Mucosa of rectum (tissue), 2 donors: ENCODE measurements at regions not wholly inside any gene's neighbourhood (a gene's known extent, or its start where the extent isn't known, plus 50 kb on each side); places are given as distances from the start of the nearest gene placed in this dataset.

Experiments used
- H3K27ac ChIP-seq, 2 donors: one replicate each; pipeline ENCODE4 v1.7.0; 2013; ENCODE audit warnings: inconsistent platforms in 2 of 2, low read depth in 2 of 2, low read length in 2 of 2
- H3K27me3 ChIP-seq, 2 donors: one replicate each; pipeline ENCODE4 v1.7.0; 2013; ENCODE audit warnings: low read length in 2 of 2; ENCODE audit not compliant: control insufficient read depth in 2 of 2, insufficient read depth in 2 of 2
- H3K36me3 ChIP-seq, 2 donors: one replicate each; pipeline ENCODE4 v1.7.0; 2013; ENCODE audit warnings: low read length in 2 of 2; ENCODE audit not compliant: control insufficient read depth in 2 of 2, insufficient read depth in 2 of 2
- H3K4me1 ChIP-seq, 2 donors: one replicate each; pipeline ENCODE4 v1.7.0; 2013; ENCODE audit warnings: low read length in 2 of 2, mild to moderate bottlenecking in 1 of 2; ENCODE audit not compliant: control insufficient read depth in 2 of 2, insufficient read depth in 2 of 2
- H3K4me3 ChIP-seq, 2 donors: one replicate each; pipeline ENCODE4 v1.7.0; 2013; ENCODE audit warnings: low read length in 2 of 2
- H3K9ac ChIP-seq, 2 donors: one replicate each; pipeline ENCODE4 v1.7.0; 2013; ENCODE audit warnings: low read length in 2 of 2, low read depth in 1 of 2, mild to moderate bottlenecking in 1 of 2
- H3K9me3 ChIP-seq, 2 donors: one replicate each; pipeline ENCODE4 v1.7.0; 2013; ENCODE audit warnings: low read length in 2 of 2; ENCODE audit not compliant: control insufficient read depth in 2 of 2
- donor health status: healthy.
- donor health status: Normal muscosa, but diverticular disease.

- Histone ChIP-seq H3K4me1 (no peaks in the 10 kb centered on the region), H3K4me3 (no peak overlapping the region), H3K9ac (no peak overlapping the region), H3K9me3 (no peaks in the 10 kb centered on the region), H3K36me3 (no peaks in the 10 kb centered on the region), H3K27ac (no peak overlapping the region), H3K27me3 (no peaks in the 10 kb centered on the region)
Observed at GRCh38 chr1:218804014-218804785, 369.5 kb upstream of the LYPLAL1 start.

DNA sequence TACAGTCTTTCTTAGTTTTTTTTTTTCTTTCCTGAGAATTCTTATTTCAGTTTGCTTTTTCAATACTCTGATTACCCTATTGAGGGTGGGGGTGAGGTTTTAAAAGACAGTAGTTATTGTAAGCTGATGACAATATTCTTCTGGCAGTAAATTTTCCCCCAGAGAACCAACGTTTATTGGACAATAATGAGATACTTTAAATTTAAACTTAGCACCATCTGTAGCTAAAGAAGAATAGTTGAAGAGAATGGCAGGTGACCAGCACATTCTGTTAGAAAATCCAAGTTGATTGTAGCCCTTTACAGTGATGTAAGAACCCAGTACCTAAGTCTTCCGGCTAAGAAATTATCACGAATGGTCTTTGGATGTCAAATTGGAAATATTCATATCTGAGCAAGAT, 364.6 kb upstream of the LYPLAL1 start:
- Histone ChIP-seq H3K4me3 (no peak overlapping the region), H3K9ac (no peak overlapping the region), H3K27ac (no peak overlapping the region), H3K36me3 (no peaks in the 10 kb centered on the region), H3K9me3 (no peaks in the 10 kb centered on the region), H3K27me3 (no peaks in the 10 kb centered on the region), H3K4me1 (no peaks in the 10 kb centered on the region)

GRCh38 chr1:218809625-218810024, 364.1 kb upstream of the LYPLAL1 start:
- H3K4me1 ChIP-seq: no peaks in the 10 kb centered on the region
- no peak overlapping the region for H3K9ac ChIP-seq
- no peaks in the 10 kb centered on the region for H3K27me3 ChIP-seq
- H3K27ac ChIP-seq: no peak overlapping the region
- no peak overlapping the region for H3K4me3 ChIP-seq
- no peaks in the 10 kb centered on the region for H3K36me3 ChIP-seq
- no peaks in the 10 kb centered on the region for H3K9me3 ChIP-seq

DNA sequence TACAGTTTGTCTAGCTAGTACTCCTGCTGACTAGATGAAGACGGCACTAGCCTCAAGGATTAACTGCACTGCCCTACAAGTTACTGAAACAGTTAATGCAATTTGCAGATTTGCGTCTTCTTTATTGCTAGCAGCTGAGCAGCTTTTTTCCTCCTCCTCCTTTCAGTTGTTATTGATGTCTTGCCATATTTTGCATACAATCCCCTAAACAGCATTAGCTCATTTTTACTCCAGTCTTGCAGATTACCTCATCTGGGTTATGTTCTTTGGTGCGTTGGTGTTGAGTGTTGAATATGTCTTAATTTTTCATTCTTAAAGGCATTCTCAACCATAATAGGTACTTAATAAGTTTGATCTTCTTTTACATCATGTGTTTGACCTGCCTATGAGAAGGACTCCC, 363.4 kb upstream of the LYPLAL1 start:
- no peaks in the 10 kb centered on the region for H3K9me3 ChIP-seq
- no peaks in the 10 kb centered on the region for H3K27me3 ChIP-seq
- no peaks in the 10 kb centered on the region for H3K4me1 ChIP-seq
- H3K36me3 ChIP-seq: no peaks in the 10 kb centered on the region
- no peak overlapping the region for H3K4me3 ChIP-seq
- no peak overlapping the region for H3K9ac ChIP-seq
- no peak overlapping the region for H3K27ac ChIP-seq

- H3K4me3 ChIP-seq: no peak overlapping the region
- H3K27me3 ChIP-seq: no peaks in the 10 kb centered on the region
- H3K9ac ChIP-seq: no peak overlapping the region
- no peak overlapping the region for H3K27ac ChIP-seq
- H3K9me3 ChIP-seq: no peaks in the 10 kb centered on the region
- H3K4me1 ChIP-seq: no peaks in the 10 kb centered on the region
- no peaks in the 10 kb centered on the region for H3K36me3 ChIP-seq
Observed at GRCh38 chr1:218811497-218811896, 362.2 kb upstream of the LYPLAL1 start.

DNA sequence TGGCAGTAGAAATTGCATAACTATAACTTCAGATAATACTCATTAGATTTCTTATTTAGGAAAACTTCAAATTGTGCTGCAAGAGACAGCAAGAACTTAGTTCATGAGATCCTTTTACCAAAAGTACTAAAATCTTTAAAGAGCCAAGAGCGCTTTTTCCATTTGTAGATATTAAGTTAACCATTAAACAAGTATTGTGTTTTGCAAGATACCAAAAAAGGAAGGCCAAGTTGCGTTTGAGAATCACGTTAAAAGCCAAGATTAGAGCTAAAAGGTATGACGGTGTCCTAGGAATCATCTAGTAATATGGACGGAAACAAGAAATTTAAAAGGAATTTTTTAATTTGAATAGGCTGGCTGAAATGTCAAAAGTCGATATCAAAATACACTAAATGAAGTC, 361.3 kb upstream of the LYPLAL1 start:
- Histone ChIP-seq H3K4me1 (no peaks in the 10 kb centered on the region), H3K9ac (no peak overlapping the region), H3K27ac (no peak overlapping the region), H3K4me3 (no peak overlapping the region), H3K36me3 (no peaks in the 10 kb centered on the region), H3K9me3 (no peaks in the 10 kb centered on the region), H3K27me3 (no peaks in the 10 kb centered on the region)

GRCh38 chr1:218813237-218813636, 360.4 kb upstream of the LYPLAL1 start:
- Histone ChIP-seq H3K27ac (no peak overlapping the region), H3K36me3 (no peaks in the 10 kb centered on the region), H3K27me3 (no peaks in the 10 kb centered on the region), H3K4me3 (no peak overlapping the region), H3K4me1 (no peaks in the 10 kb centered on the region), H3K9me3 (no peaks in the 10 kb centered on the region), H3K9ac (no peak overlapping the region)

DNA sequence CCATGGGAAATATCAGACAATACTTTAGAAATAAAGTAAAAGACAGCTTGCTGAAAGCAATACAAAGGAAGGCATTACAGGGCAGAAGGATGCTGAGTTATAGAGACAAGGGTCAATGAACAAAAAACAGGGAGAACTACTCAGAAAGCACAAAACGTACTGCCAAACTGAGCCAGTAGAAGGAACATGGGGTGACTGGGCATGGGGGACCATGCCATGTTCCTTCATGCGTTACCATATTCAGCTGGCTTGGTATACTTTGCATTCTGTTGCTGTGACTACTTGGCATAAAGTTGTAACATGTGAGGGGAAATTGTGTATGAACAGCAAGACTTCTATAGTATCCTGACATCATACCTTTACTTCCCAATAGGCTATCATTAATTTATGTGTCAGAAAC, 358.6 kb upstream of the LYPLAL1 start:
- no peak overlapping the region for H3K9ac ChIP-seq
- no peaks in the 10 kb centered on the region for H3K27me3 ChIP-seq
- H3K27ac ChIP-seq: no peak overlapping the region
- no peaks in the 10 kb centered on the region for H3K36me3 ChIP-seq
- H3K4me3 ChIP-seq: no peak overlapping the region
- no peaks in the 10 kb centered on the region for H3K4me1 ChIP-seq
- no peaks in the 10 kb centered on the region for H3K9me3 ChIP-seq

DNA sequence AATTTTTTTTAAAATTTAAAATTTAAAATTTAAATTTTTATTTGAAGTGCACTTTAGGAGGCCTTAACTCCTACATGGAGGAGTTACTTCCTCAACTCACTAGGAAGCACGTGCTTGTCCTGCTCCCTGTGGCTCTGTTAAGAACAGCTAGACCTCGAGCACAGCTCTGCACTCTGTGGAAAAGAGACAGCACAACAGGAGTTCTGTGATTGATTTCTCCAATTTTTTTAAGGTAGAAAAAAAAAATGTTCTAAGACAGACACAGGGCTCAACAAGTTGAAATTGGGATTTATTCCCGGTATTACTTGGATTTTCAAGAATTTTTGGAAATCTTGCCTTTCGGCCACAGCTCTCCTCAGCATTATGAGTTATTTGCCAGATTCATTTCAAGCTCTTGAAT, 356.6 kb upstream of the LYPLAL1 start:
- Histone ChIP-seq H3K27me3 (no peaks in the 10 kb centered on the region), H3K9ac (no peak overlapping the region), H3K9me3 (no peaks in the 10 kb centered on the region), H3K4me1 (no peaks in the 10 kb centered on the region), H3K27ac (no peak overlapping the region), H3K36me3 (no peaks in the 10 kb centered on the region), H3K4me3 (no peak overlapping the region)

DNA sequence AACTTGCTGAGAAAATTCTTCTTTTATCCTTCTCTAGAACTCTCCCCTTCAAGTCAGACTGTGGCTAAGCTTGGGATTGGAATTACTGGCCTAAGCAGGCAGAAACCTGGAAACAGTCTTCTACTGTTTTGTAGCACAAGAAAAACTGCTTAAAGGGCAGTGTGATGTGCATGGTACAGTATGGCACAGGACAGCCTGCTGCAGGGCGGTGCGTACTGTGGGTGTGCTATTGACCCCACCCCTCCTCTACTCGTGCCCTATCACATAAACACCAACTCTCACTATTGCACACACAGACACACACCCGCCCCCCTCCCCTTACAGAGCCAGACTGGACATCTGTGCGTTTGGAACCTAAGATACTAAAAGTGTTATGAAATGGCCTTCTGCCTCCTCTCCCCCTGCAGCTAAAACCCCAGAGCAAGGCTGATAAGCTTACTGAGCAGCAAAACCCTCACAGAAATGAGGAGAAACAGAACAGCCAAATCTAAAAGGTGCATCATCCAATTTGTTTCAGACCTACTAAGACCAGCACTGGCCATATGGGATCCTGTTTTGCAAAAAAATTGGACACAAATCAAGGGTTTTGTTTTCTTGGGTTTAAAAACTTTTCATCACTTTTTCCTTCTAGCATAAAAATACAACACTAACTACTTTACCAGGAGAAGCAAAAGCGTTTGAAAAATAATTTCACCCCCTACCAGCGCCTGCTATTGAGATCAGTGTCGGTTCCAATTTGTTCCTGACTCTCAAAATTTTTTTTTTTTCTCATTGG, 355.8 kb upstream of the LYPLAL1 start:
- Histone ChIP-seq H3K27ac (no peak overlapping the region), H3K9me3 (no peaks in the 10 kb centered on the region), H3K4me3 (no peak overlapping the region), H3K36me3 (no peaks in the 10 kb centered on the region), H3K4me1 (no peaks in the 10 kb centered on the region), H3K27me3 (no peaks in the 10 kb centered on the region), H3K9ac (no peak overlapping the region)
